SU-DHL-6 (cell line): ENCODE measurements at regions not wholly inside any gene's neighbourhood (a gene's known extent, or its start where the extent isn't known, plus 50 kb on each side); places are given as distances from the start of the nearest gene placed in this dataset.
A peak's percentile ranks its signal among the peaks of the same experiment; 100 is the strongest.

Experiments used
- H2AFZ ChIP-seq: fragments of 200-600 bp; sonication (generic); 2 replicates; pipeline ENCODE4 v1.6.1; 2014; ENCODE audit warnings: low read depth, mild to moderate bottlenecking, moderate library complexity, mixed read lengths, antibody characterized with exemption, low read length; ENCODE audit not compliant: severe bottlenecking
- H3F3A ChIP-seq: fragments of 200-600 bp; shearing (Covaris generic); 2 replicates; pipeline ENCODE4 v1.6.0; 2016; ENCODE audit warnings: antibody characterized with exemption, mild to moderate bottlenecking; ENCODE audit not compliant: insufficient read depth
- H3K27ac ChIP-seq: fragments of 200-600 bp; sonication (generic); 2 replicates; pipeline ENCODE4 v1.5.1; 2016; ENCODE audit warnings: low read depth, mild to moderate bottlenecking, low read length, moderate library complexity, mixed read lengths
- H3K27me3 ChIP-seq: fragments of 200-600 bp; sonication (generic), shearing (Covaris generic); 2 replicates; pipeline ENCODE4 v1.6.0; 2014; ENCODE audit warnings: mild to moderate bottlenecking, low read length
- H3K36me3 ChIP-seq: fragments of 200-600 bp; sonication (generic); 2 replicates; pipeline ENCODE4 v1.6.1; 2014; ENCODE audit warnings: mild to moderate bottlenecking, low read length, mixed read lengths
- H3K4me2 ChIP-seq: fragments of 300-600, 200-600 bp; shearing (Covaris generic), sonication (generic); 2 replicates; pipeline ENCODE4 v1.6.0; 2014; ENCODE audit warnings: low read length, low read depth, mild to moderate bottlenecking; ENCODE audit not compliant: poor library complexity, severe bottlenecking
- H3K4me3 ChIP-seq: fragments of 200-600 bp; sonication (generic); 2 replicates; pipeline ENCODE4 v1.5.1; 2014; ENCODE audit warnings: antibody characterized with exemption, low read length, mild to moderate bottlenecking, mixed read lengths; ENCODE audit not compliant: insufficient read depth, poor library complexity, severe bottlenecking
- H3K79me2 ChIP-seq: fragments of 200-600 bp; sonication (generic); 2 replicates; pipeline ENCODE4 v1.6.1; 2014; ENCODE audit warnings: mild to moderate bottlenecking, low read length, moderate library complexity; ENCODE audit not compliant: insufficient read depth
- H3K9ac ChIP-seq: fragments of 200-600 bp; sonication (generic); 2 replicates; pipeline ENCODE4 v1.7.0; 2014; ENCODE audit warnings: mild to moderate bottlenecking, low read length
- H3K9me2 ChIP-seq: fragments of 200-600 bp; sonication (generic); replicated peaks from 2 replicates; pipeline ENCODE4 v1.6.1; 2014; ENCODE audit warnings: low read length; ENCODE audit not compliant: insufficient read depth
- H3K9me3 ChIP-seq: fragments of 200-600 bp; sonication (generic); 2 replicates; pipeline ENCODE4 v1.6.1; 2014; ENCODE audit warnings: low read length, mixed read lengths; ENCODE audit not compliant: insufficient read depth
- H4K20me1 ChIP-seq: fragments of 200-600 bp; sonication (generic); 2 replicates; pipeline ENCODE4 v1.6.1; 2014; ENCODE audit warnings: low read depth, mild to moderate bottlenecking, antibody characterized with exemption, low read length, moderate library complexity, mixed read lengths
- CTCF ChIP-seq: fragments of 200-600 bp; sonication (generic); IDR thresholded peaks from one replicate; pipeline ENCODE4 v1.5.1; 2017; ENCODE audit warnings: antibody characterized with exemption, mild to moderate bottlenecking, low read length, moderate library complexity; ENCODE audit not compliant: insufficient read depth, poor library complexity, severe bottlenecking
- EZH2phosphoT487 ChIP-seq: fragments of 200-600 bp; sonication (generic), shearing (Covaris generic); conservative IDR thresholded peaks from 2 replicates; pipeline ENCODE4 v1.6.1; 2018; ENCODE audit warnings: mild to moderate bottlenecking, antibody characterized with exemption, low read length, moderate library complexity, mixed read lengths

DNA sequence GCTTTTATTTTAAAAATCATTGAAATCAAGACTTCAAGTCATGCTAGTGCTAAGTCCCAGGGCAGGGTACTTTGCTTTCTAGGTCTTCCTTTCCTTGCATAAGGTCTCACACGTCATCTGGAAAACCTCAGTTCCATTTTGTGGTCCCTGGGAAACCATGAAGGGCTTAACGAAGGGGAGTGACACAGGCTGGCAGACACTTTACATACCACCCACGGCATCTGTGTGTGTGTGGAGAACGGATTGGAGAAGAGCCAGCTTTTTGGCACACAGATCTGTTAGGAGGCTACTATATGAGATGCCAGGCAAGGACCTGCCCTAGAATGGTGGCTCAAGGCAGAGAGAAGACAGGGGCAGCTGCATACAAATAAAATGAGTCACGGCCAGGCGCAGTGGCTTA lies 107.5 kb upstream of the NSMCE3 start:
- H3K9me2 ChIP-seq = no peaks in the 10 kb centered on the region

GRCh38 chr15:29376590-29376989 lies 107.0 kb upstream of the NSMCE3 start:
- no peak for TF ChIP-seq EZH2phosphoT487
- no peak for TF ChIP-seq CTCF
- Histone ChIP-seq H3K36me3 (no peaks in the 10 kb centered on the region), H2AFZ (no peak overlapping the region), H3K27me3 (no peaks in the 10 kb centered on the region), H3K4me2 (no peak overlapping the region), H3K9ac (no peak overlapping the region), H3K4me3 (no peak overlapping the region), H3K79me2 (no peaks in the 10 kb centered on the region), H4K20me1 (no peaks in the 10 kb centered on the region), H3K9me3 (no peaks in the 10 kb centered on the region), H3F3A (no peaks in the 10 kb centered on the region), H3K9me2 (no peaks in the 10 kb centered on the region), H3K27ac (no peak overlapping the region)

More for the DNA sequence above, 107.5 kb upstream of the NSMCE3 start:
- no peak overlapping the region for H2AFZ ChIP-seq
- H3K4me2 ChIP-seq = no peak overlapping the region
- H3K27me3 ChIP-seq = no peaks in the 10 kb centered on the region
- H3K4me3 ChIP-seq = no peak overlapping the region
- H4K20me1 ChIP-seq = no peaks in the 10 kb centered on the region
- H3F3A ChIP-seq = no peaks in the 10 kb centered on the region
- no peaks in the 10 kb centered on the region for H3K36me3 ChIP-seq
- TF ChIP-seq EZH2phosphoT487 (no peak), CTCF (no peak)
- no peaks in the 10 kb centered on the region for H3K9me3 ChIP-seq
- H3K27ac ChIP-seq = no peak overlapping the region
- no peaks in the 10 kb centered on the region for H3K79me2 ChIP-seq
- H3K9ac ChIP-seq = no peak overlapping the region

GRCh38 chr15:29369261-29369660 lies 99.6 kb upstream of the NSMCE3 start:
- no peaks in the 10 kb centered on the region for H3K79me2 ChIP-seq
- peak overlapping the region; percentile 22 for H3K4me3 ChIP-seq
- peaks cover 17% of the 10 kb centered on the region; the same call in 1 of the 2 replicates for H3K9me3 ChIP-seq
- no peaks in the 10 kb centered on the region for H4K20me1 ChIP-seq
- no peaks in the 10 kb centered on the region for H3K36me3 ChIP-seq
- H3K9ac ChIP-seq = no peak overlapping the region
- no peaks in the 10 kb centered on the region for H3K9me2 ChIP-seq
- no peaks in the 10 kb centered on the region for H3F3A ChIP-seq
- no peak overlapping the region for H2AFZ ChIP-seq
- no peak overlapping the region for H3K27ac ChIP-seq
- no peak overlapping the region for H3K4me2 ChIP-seq
- TF ChIP-seq CTCF (no peak), EZH2phosphoT487 (no peak)
- no peaks in the 10 kb centered on the region for H3K27me3 ChIP-seq
